Gastroesophageal sphincter (tissue), 3 donors: ENCODE measurements at regions not wholly inside any gene's neighbourhood (a gene's known extent, or its start where the extent isn't known, plus 50 kb on each side); places are given as distances from the start of the nearest gene placed in this dataset.

Experiments
- CTCF ChIP-seq, 4 experiments: fragments of 200-600 bp in 2 of 4; fragments of 450-650 bp in 2 of 4; sonication (generic) in 1 of 4; IDR thresholded peaks; one replicate each; pipeline ENCODE4 v1.5.1; 2017 to 2019; ENCODE audit warnings: antibody characterized with exemption in 4 of 4, mild to moderate bottlenecking in 2 of 4, moderate library complexity in 2 of 4
- EP300 ChIP-seq: sonication (generic); formaldehyde crosslinking; IDR thresholded peaks from one replicate; pipeline ENCODE4 v1.6.1; 2017; ENCODE audit warnings: antibody characterized with exemption, mild to moderate bottlenecking
- POLR2A ChIP-seq, 2 donors: fragments of 450-650 bp; IDR thresholded peaks; one replicate each; pipeline ENCODE4 v1.6.1; 2017; ENCODE audit warnings: antibody characterized with exemption in 2 of 2, mild to moderate bottlenecking in 2 of 2, moderate library complexity in 1 of 2

- TF ChIP-seq CTCF (IDR thresholded peaks at IDR 0.05) (no peak), POLR2A (IDR thresholded peaks at IDR 0.05) (no peak), EP300 (no peak)
Observed at GRCh38 chr5:125981016-125981415, 442.2 kb upstream of the GRAMD2B start.
